ENCODE measurements at regions not wholly inside any gene's neighbourhood (a gene's known extent, or its start where the extent isn't known, plus 50 kb on each side); places are given as distances from the start of the nearest gene placed in this dataset.

- no peaks in the 10 kb centered on the region for H3K4me1 Mint-ChIP-seq
- Histone ChIP-seq H3K36me3 (ENCODE audit: insufficient read depth, low read length) (no peaks in the 10 kb centered on the region), H3K4me1 (ENCODE audit: insufficient read depth, low read length) (no peaks in the 10 kb centered on the region), H3K9me3 (ENCODE audit: low read length) (no peaks in the 10 kb centered on the region), H3K4me3 (ENCODE audit: low read length) (no peak overlapping the region), H3K27ac (ENCODE audit: low read depth, low read length) (no peak overlapping the region), H3K27me3 (ENCODE audit: insufficient read depth, low read length, poor library complexity, severe bottlenecking) (no peaks in the 10 kb centered on the region)
- no peak overlapping the region for H3K27ac Mint-ChIP-seq
- peaks cover 4 to 38% (median 15%) of the 10 kb centered on the region in 5 donors for H3K9me3 Mint-ChIP-seq
- H3K36me3 Mint-ChIP-seq, result peaks cover 0 to 2% (median 0%) of the 10 kb centered on the region in 3 donors
- no peak for DNase-seq
- no peak overlapping the region for H3K4me3 Mint-ChIP-seq
- ChIA-PET CTCF (no interaction called here), POLR2A (no interaction called here)
- H3K27me3 Mint-ChIP-seq, result peaks cover 0 to 2% of the 10 kb centered on the region in 2 donors
These were observed 1131.1 kb upstream of the CDH2 start for GRCh38 chr18:29307982-29308381.

GRCh38 chr18:29307231-29307630 lies 1130.3 kb upstream of the CDH2 start:
- Mint-ChIP-seq H3K36me3 (peaks cover 0 to 2% (median 0%) of the 10 kb centered on the region in 3 donors), H3K27ac (no peak overlapping the region), H3K4me3 (no peak overlapping the region), H3K4me1 (no peaks in the 10 kb centered on the region), H3K9me3 (peaks cover 4 to 35% (median 15%) of the 10 kb centered on the region in 5 donors), H3K27me3 (peaks cover 0 to 2% of the 10 kb centered on the region in 2 donors)
- DNase-seq, result no peak
- Histone ChIP-seq H3K4me1 (ENCODE audit: insufficient read depth, low read length) (no peaks in the 10 kb centered on the region), H3K36me3 (ENCODE audit: insufficient read depth, low read length) (no peaks in the 10 kb centered on the region), H3K27ac (ENCODE audit: low read depth, low read length) (no peak overlapping the region), H3K27me3 (ENCODE audit: insufficient read depth, low read length, poor library complexity, severe bottlenecking) (no peaks in the 10 kb centered on the region), H3K4me3 (ENCODE audit: low read length) (no peak overlapping the region), H3K9me3 (ENCODE audit: low read length) (no peaks in the 10 kb centered on the region)
- ChIA-PET CTCF (no interaction called here), POLR2A (no interaction called here)

- no peaks in the 10 kb centered on the region for H3K36me3 ChIP-seq (ENCODE audit: insufficient read depth, low read length)
- H3K4me3 ChIP-seq (ENCODE audit: low read length), result no peak overlapping the region
- Mint-ChIP-seq H3K27ac (no peak overlapping the region), H3K4me1 (no peaks in the 10 kb centered on the region), H3K4me3 (no peak overlapping the region), H3K27me3 (peaks cover 0 to 2% of the 10 kb centered on the region in 2 donors), H3K9me3 (peaks cover 0 to 27% (median 9%) of the 10 kb centered on the region in 5 donors), H3K36me3 (no peaks in the 10 kb centered on the region)
- ChIA-PET POLR2A (no interaction called here), CTCF (no interaction called here)
- peaks cover 3% of the 10 kb centered on the region for H3K9me3 ChIP-seq (ENCODE audit: low read length)
- H3K27ac ChIP-seq (ENCODE audit: low read depth, low read length), result no peak overlapping the region
- H3K27me3 ChIP-seq (ENCODE audit: insufficient read depth, low read length, poor library complexity, severe bottlenecking), result no peaks in the 10 kb centered on the region
- no peaks in the 10 kb centered on the region for H3K4me1 ChIP-seq (ENCODE audit: insufficient read depth, low read length)
- no peak for DNase-seq
These were observed 1128.6 kb upstream of the CDH2 start for GRCh38 chr18:29305516-29305915.

- Mint-ChIP-seq H3K27me3 (peaks cover 0 to 2% of the 10 kb centered on the region in 2 donors), H3K27ac (no peak overlapping the region), H3K4me3 (no peak overlapping the region), H3K36me3 (no peaks in the 10 kb centered on the region), H3K4me1 (no peaks in the 10 kb centered on the region), H3K9me3 (peaks cover 0 to 26% (median 16%) of the 10 kb centered on the region in 5 donors)
- Histone ChIP-seq H3K27me3 (ENCODE audit: insufficient read depth, low read length, poor library complexity, severe bottlenecking) (no peaks in the 10 kb centered on the region), H3K27ac (ENCODE audit: low read depth, low read length) (no peak overlapping the region), H3K4me1 (ENCODE audit: insufficient read depth, low read length) (no peaks in the 10 kb centered on the region), H3K4me3 (ENCODE audit: low read length) (no peak overlapping the region), H3K9me3 (ENCODE audit: low read length) (peaks cover 3% of the 10 kb centered on the region), H3K36me3 (ENCODE audit: insufficient read depth, low read length) (no peaks in the 10 kb centered on the region)
- CTCF ChIA-PET, result no interaction called here
- POLR2A ChIA-PET, result no interaction called here
- no peak for DNase-seq
These were observed 1124.1 kb upstream of the CDH2 start for GRCh38 chr18:29301048-29301447.

GRCh38 chr18:29285471-29285870 lies 1108.5 kb upstream of the CDH2 start:
- H3K27ac Mint-ChIP-seq, result no peak overlapping the region
- ChIA-PET CTCF (no interaction called here), POLR2A (no interaction called here)
- no peaks in the 10 kb centered on the region for H3K4me1 ChIP-seq (ENCODE audit: insufficient read depth, low read length)
- peaks cover 6 to 31% (median 27%) of the 10 kb centered on the region in 5 donors for H3K9me3 Mint-ChIP-seq
- no peaks in the 10 kb centered on the region for H3K4me1 Mint-ChIP-seq
- H3K27me3 ChIP-seq (ENCODE audit: insufficient read depth, low read length, poor library complexity, severe bottlenecking), result no peaks in the 10 kb centered on the region
- H3K27ac ChIP-seq (ENCODE audit: low read depth, low read length), result no peak overlapping the region
- H3K27me3 Mint-ChIP-seq, result no peaks in the 10 kb centered on the region
- H3K36me3 ChIP-seq (ENCODE audit: insufficient read depth, low read length), result no peaks in the 10 kb centered on the region
- no peaks in the 10 kb centered on the region for H3K36me3 Mint-ChIP-seq
- H3K4me3 ChIP-seq (ENCODE audit: low read length), result no peak overlapping the region
- no peaks in the 10 kb centered on the region for H3K9me3 ChIP-seq (ENCODE audit: low read length)
- H3K4me3 Mint-ChIP-seq, result no peak overlapping the region
- no peak for DNase-seq

GRCh38 chr18:29271501-29271900 lies 1094.6 kb upstream of the CDH2 start:
- Histone ChIP-seq H3K9me3 (ENCODE audit: low read length) (no peaks in the 10 kb centered on the region), H3K4me1 (ENCODE audit: insufficient read depth, low read length) (no peaks in the 10 kb centered on the region), H3K27ac (ENCODE audit: low read depth, low read length) (no peak overlapping the region), H3K36me3 (ENCODE audit: insufficient read depth, low read length) (no peaks in the 10 kb centered on the region), H3K4me3 (ENCODE audit: low read length) (no peak overlapping the region), H3K27me3 (ENCODE audit: insufficient read depth, low read length, poor library complexity, severe bottlenecking) (no peaks in the 10 kb centered on the region)
- Mint-ChIP-seq H3K4me3 (no peak overlapping the region), H3K27ac (no peak overlapping the region), H3K27me3 (no peaks in the 10 kb centered on the region), H3K9me3 (peaks cover 0 to 41% (median 6%) of the 10 kb centered on the region in 5 donors), H3K36me3 (no peaks in the 10 kb centered on the region), H3K4me1 (no peaks in the 10 kb centered on the region)
- CTCF ChIA-PET, result no interaction called here
- DNase-seq, result no peak
- POLR2A ChIA-PET, result no interaction called here

- peaks cover 0 to 1% (median 0%) of the 10 kb centered on the region in 3 donors for H3K36me3 Mint-ChIP-seq
- H3K27me3 ChIP-seq (ENCODE audit: insufficient read depth, low read length, poor library complexity, severe bottlenecking), result no peaks in the 10 kb centered on the region
- POLR2A ChIA-PET, result no interaction called here
These were observed 1082.9 kb upstream of the CDH2 start for GRCh38 chr18:29259838-29260237.

GRCh38 chr18:29254123-29254522 lies 1077.2 kb upstream of the CDH2 start:
- Mint-ChIP-seq H3K4me3 (no peak overlapping the region), H3K27ac (no peak overlapping the region), H3K36me3 (peaks cover 0 to 1% (median 0%) of the 10 kb centered on the region in 3 donors), H3K9me3 (peaks cover 1 to 37% (median 4%) of the 10 kb centered on the region in 5 donors), H3K27me3 (no peaks in the 10 kb centered on the region), H3K4me1 (no peaks in the 10 kb centered on the region)
- POLR2A ChIA-PET, result no interaction called here
- Histone ChIP-seq H3K27me3 (ENCODE audit: insufficient read depth, low read length, poor library complexity, severe bottlenecking) (no peaks in the 10 kb centered on the region), H3K9me3 (ENCODE audit: low read length) (no peaks in the 10 kb centered on the region), H3K4me3 (ENCODE audit: low read length) (no peak overlapping the region), H3K27ac (ENCODE audit: low read depth, low read length) (no peak overlapping the region), H3K4me1 (ENCODE audit: insufficient read depth, low read length) (no peaks in the 10 kb centered on the region), H3K36me3 (ENCODE audit: insufficient read depth, low read length) (no peaks in the 10 kb centered on the region)
- DNase-seq, result no peak
- CTCF ChIA-PET, result no interaction called here

More at GRCh38 chr18:29259838-29260237, 1082.9 kb upstream of the CDH2 start:
- no peak for DNase-seq
- Histone ChIP-seq H3K4me3 (ENCODE audit: low read length) (no peak overlapping the region), H3K27ac (ENCODE audit: low read depth, low read length) (no peak overlapping the region), H3K9me3 (ENCODE audit: low read length) (no peaks in the 10 kb centered on the region), H3K4me1 (ENCODE audit: insufficient read depth, low read length) (no peaks in the 10 kb centered on the region), H3K36me3 (ENCODE audit: insufficient read depth, low read length) (no peaks in the 10 kb centered on the region)
- H3K27me3 Mint-ChIP-seq, result no peaks in the 10 kb centered on the region
- H3K4me1 Mint-ChIP-seq, result no peaks in the 10 kb centered on the region
- CTCF ChIA-PET, result no interaction called here
- peaks cover 6 to 53% (median 16%) of the 10 kb centered on the region in 5 donors for H3K9me3 Mint-ChIP-seq
- no peak overlapping the region for H3K27ac Mint-ChIP-seq
- H3K4me3 Mint-ChIP-seq, result no peak overlapping the region

GRCh38 chr18:29251681-29252080 lies 1074.8 kb upstream of the CDH2 start:
- no peaks in the 10 kb centered on the region for H3K4me1 Mint-ChIP-seq
- H3K36me3 ChIP-seq (ENCODE audit: insufficient read depth, low read length), result no peaks in the 10 kb centered on the region
- no peaks in the 10 kb centered on the region for H3K27me3 ChIP-seq (ENCODE audit: insufficient read depth, low read length, poor library complexity, severe bottlenecking)
- no peaks in the 10 kb centered on the region for H3K27me3 Mint-ChIP-seq
- H3K9me3 ChIP-seq (ENCODE audit: low read length), result no peaks in the 10 kb centered on the region
- DNase-seq, result no peak
- peaks cover 2 to 43% (median 9%) of the 10 kb centered on the region in 5 donors for H3K9me3 Mint-ChIP-seq
- no peak overlapping the region for H3K27ac ChIP-seq (ENCODE audit: low read depth, low read length)
- H3K4me3 ChIP-seq (ENCODE audit: low read length), result no peak overlapping the region
- H3K4me3 Mint-ChIP-seq, result no peak overlapping the region
- no peaks in the 10 kb centered on the region for H3K36me3 Mint-ChIP-seq
- no peak overlapping the region for H3K27ac Mint-ChIP-seq
- ChIA-PET CTCF (no interaction called here), POLR2A (no interaction called here)
- no peaks in the 10 kb centered on the region for H3K4me1 ChIP-seq (ENCODE audit: insufficient read depth, low read length)

Measured in CD8-positive, alpha-beta memory T cell (primary cell).